ENCODE measurements at regions not wholly inside any gene's neighbourhood (a gene's known extent, or its start where the extent isn't known, plus 50 kb on each side); places are given as distances from the start of the nearest gene placed in this dataset.
"Not testable (repeated sequence)": the region's sequence is repeated elsewhere in the genome, so short reads cannot be mapped to it uniquely, and the experiment has no call there.

GRCh38 chr13:87138866-87139265 lies 532.3 kb upstream of the SLITRK5 start:
- ATAC-seq = no peak
- no peak for DNase-seq
- H3K27me3 Mint-ChIP-seq (ENCODE audit: low read depth) = no peaks in the 10 kb centered on the region
- no peaks in the 10 kb centered on the region for H3K36me3 Mint-ChIP-seq (ENCODE audit: insufficient read depth)
- no peaks in the 10 kb centered on the region for H3K4me1 Mint-ChIP-seq (ENCODE audit: low read depth)
- H3K4me3 Mint-ChIP-seq = no peak overlapping the region
- H3K9me3 Mint-ChIP-seq = peaks cover 19% of the 10 kb centered on the region

DNA sequence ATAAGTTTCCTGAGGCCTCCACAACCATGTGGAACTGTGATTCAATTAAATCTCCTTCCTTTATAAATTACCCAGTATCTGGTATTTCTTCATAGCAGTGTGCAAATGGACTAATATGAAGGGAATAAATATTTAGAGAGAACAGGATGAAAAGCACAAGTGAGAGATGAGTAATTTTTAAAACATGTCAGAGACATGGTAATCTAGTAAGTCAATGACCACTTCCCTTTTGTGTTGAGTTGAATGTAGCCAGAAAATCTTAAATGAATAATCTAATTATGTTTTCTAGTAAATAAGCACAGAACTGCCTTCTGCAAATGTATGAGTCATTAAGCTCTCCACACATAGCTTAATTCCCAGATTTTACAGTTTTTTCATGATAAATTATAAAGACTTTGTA lies 524.1 kb upstream of the SLITRK5 start:
- no peak for ATAC-seq
- no peaks in the 10 kb centered on the region for H3K36me3 Mint-ChIP-seq (ENCODE audit: insufficient read depth)
- peaks cover 9% of the 10 kb centered on the region for H3K9me3 Mint-ChIP-seq
- no peaks in the 10 kb centered on the region for H3K27me3 Mint-ChIP-seq (ENCODE audit: low read depth)
- no peak overlapping the region for H3K4me3 Mint-ChIP-seq
- DNase-seq = no peak
- no peaks in the 10 kb centered on the region for H3K4me1 Mint-ChIP-seq (ENCODE audit: low read depth)

GRCh38 chr13:87153371-87153770 lies 517.8 kb upstream of the SLITRK5 start:
- DNase-seq = no peak

GRCh38 chr13:87166348-87166747 lies 504.8 kb upstream of the SLITRK5 start:
- Mint-ChIP-seq H3K4me1 (ENCODE audit: low read depth) (no peaks in the 10 kb centered on the region), H3K27me3 (ENCODE audit: low read depth) (no peaks in the 10 kb centered on the region), H3K9me3 (peaks cover 25% of the 10 kb centered on the region), H3K4me3 (no peak overlapping the region), H3K36me3 (ENCODE audit: insufficient read depth) (no peaks in the 10 kb centered on the region)
- ATAC-seq (no peak), DNase-seq (no peak)

More at GRCh38 chr13:87153371-87153770, 517.8 kb upstream of the SLITRK5 start:
- Mint-ChIP-seq H3K27me3 (ENCODE audit: low read depth) (no peaks in the 10 kb centered on the region), H3K4me1 (ENCODE audit: low read depth) (no peaks in the 10 kb centered on the region), H3K36me3 (ENCODE audit: insufficient read depth) (no peaks in the 10 kb centered on the region), H3K9me3 (peaks cover 7% of the 10 kb centered on the region), H3K4me3 (no peak overlapping the region)
- ATAC-seq = no peak

GRCh38 chr13:87168390-87168789 lies 502.8 kb upstream of the SLITRK5 start:
- no peaks in the 10 kb centered on the region for H3K27me3 Mint-ChIP-seq (ENCODE audit: low read depth)
- ATAC-seq = no peak
- peaks cover 21% of the 10 kb centered on the region for H3K9me3 Mint-ChIP-seq
- H3K36me3 Mint-ChIP-seq (ENCODE audit: insufficient read depth) = no peaks in the 10 kb centered on the region
- no peak overlapping the region for H3K4me3 Mint-ChIP-seq
- DNase-seq = no peak
- H3K4me1 Mint-ChIP-seq (ENCODE audit: low read depth) = no peaks in the 10 kb centered on the region

DNA sequence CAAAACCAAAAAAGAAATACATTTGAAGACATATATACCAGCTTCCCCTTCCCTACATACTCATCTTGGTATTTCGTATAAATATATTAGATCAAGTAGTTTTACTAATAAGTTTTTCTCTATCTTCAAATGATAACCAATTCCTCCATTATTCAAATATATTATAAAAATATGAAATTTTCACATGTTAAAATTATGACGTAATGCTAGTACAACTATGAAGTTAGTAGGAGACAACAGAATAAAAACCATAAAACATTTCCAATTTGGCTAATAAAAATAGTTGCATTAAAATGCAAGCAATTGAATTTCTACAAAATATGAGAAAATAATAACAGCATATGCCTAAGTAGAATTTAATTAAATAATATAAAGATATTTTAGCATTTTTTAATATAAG lies 501.8 kb upstream of the SLITRK5 start:
- H3K36me3 Mint-ChIP-seq (ENCODE audit: insufficient read depth) = no peaks in the 10 kb centered on the region
- H3K4me3 Mint-ChIP-seq = no peak overlapping the region
- no peaks in the 10 kb centered on the region for H3K27me3 Mint-ChIP-seq (ENCODE audit: low read depth)
- no peak for DNase-seq
- peaks cover 21% of the 10 kb centered on the region for H3K9me3 Mint-ChIP-seq
- no peak for ATAC-seq
- H3K4me1 Mint-ChIP-seq (ENCODE audit: low read depth) = no peaks in the 10 kb centered on the region

DNA sequence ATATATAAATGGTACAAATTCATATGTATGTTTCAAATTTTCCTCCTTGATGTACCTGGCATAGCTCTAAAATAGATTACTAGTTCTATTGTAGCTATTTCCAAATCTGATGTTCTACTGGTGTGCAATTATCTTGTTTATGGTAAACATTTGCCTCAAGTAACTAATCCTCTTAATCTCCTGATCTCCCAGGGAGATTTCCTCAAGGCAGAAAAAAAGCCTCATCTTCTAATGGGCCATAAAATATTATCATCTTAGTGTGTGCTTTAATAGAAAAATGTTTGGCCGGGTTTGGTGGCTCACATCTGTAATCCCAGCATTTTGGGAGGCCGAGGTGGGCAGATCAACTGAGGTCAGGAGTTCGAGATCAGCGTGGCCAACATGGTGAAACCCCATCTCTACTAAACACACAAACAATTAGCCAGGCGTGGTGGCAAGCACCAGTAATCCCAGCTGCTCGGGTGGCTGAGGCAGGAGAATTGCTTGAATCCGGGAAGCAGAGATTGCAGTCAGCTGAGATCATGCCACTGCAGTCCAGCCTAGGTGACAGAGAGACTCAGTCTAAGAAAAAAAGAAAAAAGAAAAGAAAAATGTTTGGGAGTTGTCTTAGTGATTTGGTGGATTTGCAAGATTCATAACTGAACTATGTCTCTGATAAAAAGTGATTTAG lies 498.9 kb upstream of the SLITRK5 start:
- no peak for DNase-seq
- H3K36me3 Mint-ChIP-seq (ENCODE audit: insufficient read depth) = no peaks in the 10 kb centered on the region
- H3K4me3 Mint-ChIP-seq = no peak overlapping the region
- peaks cover 20% of the 10 kb centered on the region for H3K9me3 Mint-ChIP-seq
- no peaks in the 10 kb centered on the region for H3K4me1 Mint-ChIP-seq (ENCODE audit: low read depth)
- H3K27me3 Mint-ChIP-seq (ENCODE audit: low read depth) = no peaks in the 10 kb centered on the region
- no peak for ATAC-seq

DNA sequence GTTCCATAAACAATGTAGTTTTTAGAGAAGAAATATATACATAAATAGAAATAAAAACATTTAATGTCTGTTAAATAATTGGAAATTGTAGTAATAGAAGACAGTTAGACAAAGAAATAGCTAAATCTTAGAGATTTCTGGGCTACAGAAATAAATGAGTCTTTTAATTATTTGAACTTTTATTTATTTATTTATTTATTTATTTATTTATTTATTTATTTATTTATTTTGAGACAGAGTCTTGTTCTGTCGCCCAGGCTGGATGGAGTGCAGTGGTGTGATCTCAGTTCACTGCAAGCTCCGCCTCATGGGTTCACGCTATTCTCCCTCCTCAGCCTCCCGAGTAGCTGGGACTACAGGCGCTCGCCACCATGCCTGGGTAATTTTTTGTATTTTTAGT lies 486.0 kb upstream of the SLITRK5 start:
- not testable (repeated sequence) for H3K27me3 Mint-ChIP-seq (ENCODE audit: low read depth); H3K36me3 Mint-ChIP-seq (ENCODE audit: insufficient read depth); DNase-seq; ATAC-seq; H3K4me1 Mint-ChIP-seq (ENCODE audit: low read depth); H3K4me3 Mint-ChIP-seq
- peaks cover 13% of the 10 kb centered on the region for H3K9me3 Mint-ChIP-seq

DNA sequence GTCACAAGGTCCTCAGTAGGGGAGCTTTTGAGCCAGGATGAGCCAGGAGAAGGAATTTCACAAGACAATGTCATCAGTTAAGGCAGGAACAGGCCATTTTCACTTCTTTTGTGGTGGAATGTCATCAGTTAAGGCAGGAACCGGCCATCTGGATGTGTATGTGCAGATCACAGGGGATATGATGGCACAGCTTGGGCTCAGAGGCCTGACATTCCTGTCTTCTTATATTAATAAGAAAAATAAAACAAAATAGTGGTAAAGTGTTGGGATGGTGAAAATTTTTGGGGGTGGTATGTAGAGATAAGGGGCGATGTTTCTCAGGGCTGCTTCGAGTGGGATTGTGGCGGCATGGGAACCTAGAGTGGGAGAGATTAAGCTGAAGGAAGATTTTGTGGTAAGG lies 484.5 kb upstream of the SLITRK5 start:
- not testable (repeated sequence) for DNase-seq; ATAC-seq; H3K4me3 Mint-ChIP-seq; H3K27me3 Mint-ChIP-seq (ENCODE audit: low read depth); H3K36me3 Mint-ChIP-seq (ENCODE audit: insufficient read depth); H3K4me1 Mint-ChIP-seq (ENCODE audit: low read depth)
- peaks cover 23% of the 10 kb centered on the region for H3K9me3 Mint-ChIP-seq

- not testable (repeated sequence) for H3K27me3 Mint-ChIP-seq (ENCODE audit: low read depth); H3K4me1 Mint-ChIP-seq (ENCODE audit: low read depth); H3K9me3 Mint-ChIP-seq; DNase-seq; ATAC-seq; H3K36me3 Mint-ChIP-seq (ENCODE audit: insufficient read depth); H3K4me3 Mint-ChIP-seq
Measured at GRCh38 chr13:87191485-87191884, 479.7 kb upstream of the SLITRK5 start.

DNA sequence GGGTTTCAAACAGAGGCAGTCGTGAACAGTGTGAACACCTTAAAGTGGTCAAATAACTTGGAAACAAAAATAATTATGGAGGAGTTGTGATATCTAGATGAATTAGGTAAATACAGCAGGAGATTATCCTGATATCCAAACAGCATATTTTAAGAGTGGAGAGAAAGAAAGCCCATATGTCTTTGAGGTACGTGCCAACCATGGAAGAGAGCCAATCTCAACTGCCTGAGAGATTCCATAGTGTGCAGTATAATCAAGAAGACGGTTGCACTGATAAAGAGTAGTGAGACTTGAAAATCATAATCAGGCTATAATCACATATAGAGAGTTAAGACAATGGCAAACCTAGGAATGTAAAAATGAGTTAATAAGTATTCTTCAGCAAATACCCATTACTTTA lies 472.8 kb upstream of the SLITRK5 start:
- H3K27me3 Mint-ChIP-seq (ENCODE audit: low read depth) = no peaks in the 10 kb centered on the region
- ATAC-seq (no peak), DNase-seq (no peak)
- no peaks in the 10 kb centered on the region for H3K4me1 Mint-ChIP-seq (ENCODE audit: low read depth)
- no peaks in the 10 kb centered on the region for H3K36me3 Mint-ChIP-seq (ENCODE audit: insufficient read depth)
- H3K4me3 Mint-ChIP-seq = no peak overlapping the region
- no peaks in the 10 kb centered on the region for H3K9me3 Mint-ChIP-seq

GRCh38 chr13:87206708-87207107 lies 464.5 kb upstream of the SLITRK5 start:
- ATAC-seq (no peak), DNase-seq (no peak)
- Mint-ChIP-seq H3K4me1 (ENCODE audit: low read depth) (no peaks in the 10 kb centered on the region), H3K4me3 (no peak overlapping the region), H3K9me3 (peaks cover 6% of the 10 kb centered on the region), H3K36me3 (ENCODE audit: insufficient read depth) (no peaks in the 10 kb centered on the region), H3K27me3 (ENCODE audit: low read depth) (no peaks in the 10 kb centered on the region)

DNA sequence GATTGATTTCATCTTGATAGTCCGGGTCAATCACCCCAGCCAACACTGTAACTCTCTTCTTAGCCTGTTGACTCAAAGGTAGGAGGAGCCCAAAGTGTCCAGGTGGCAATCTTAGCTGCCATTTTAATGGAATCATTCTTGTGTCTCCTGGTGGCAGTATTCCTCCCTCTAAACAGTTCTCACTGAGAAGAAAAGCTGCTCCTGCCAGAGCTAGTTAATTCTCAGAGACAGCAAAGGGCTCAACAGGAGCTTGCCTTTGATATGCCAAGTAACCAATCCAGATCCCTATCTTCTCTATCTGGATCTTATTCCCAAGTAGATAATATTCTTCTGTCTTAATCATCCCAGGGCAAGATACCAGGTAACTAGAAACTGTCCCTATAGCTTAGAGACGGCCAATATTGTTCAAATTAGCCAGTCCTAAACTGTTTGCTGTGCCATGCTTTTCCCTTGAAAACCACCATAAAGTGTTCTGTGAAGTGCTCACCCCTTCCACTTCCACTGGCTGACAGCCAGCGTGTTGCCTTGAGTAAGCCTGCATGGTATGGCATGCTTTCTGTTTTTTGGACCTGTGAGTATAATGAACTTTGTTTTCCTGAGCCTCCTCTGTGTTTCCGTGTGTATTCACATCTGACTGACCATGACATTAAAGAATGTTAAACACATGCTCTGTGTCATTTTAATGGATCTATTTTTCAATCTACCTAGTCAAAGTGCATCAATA lies 463.7 kb upstream of the SLITRK5 start:
- DNase-seq (no peak), ATAC-seq (no peak)
- Mint-ChIP-seq H3K36me3 (ENCODE audit: insufficient read depth) (no peaks in the 10 kb centered on the region), H3K9me3 (peaks cover 6% of the 10 kb centered on the region), H3K4me3 (no peak overlapping the region), H3K4me1 (ENCODE audit: low read depth) (no peaks in the 10 kb centered on the region), H3K27me3 (ENCODE audit: low read depth) (no peaks in the 10 kb centered on the region)

- Mint-ChIP-seq H3K9me3 (peaks cover 6% of the 10 kb centered on the region), H3K27me3 (ENCODE audit: low read depth) (no peaks in the 10 kb centered on the region)
Measured at GRCh38 chr13:87208636-87209035, 462.5 kb upstream of the SLITRK5 start.

DNA sequence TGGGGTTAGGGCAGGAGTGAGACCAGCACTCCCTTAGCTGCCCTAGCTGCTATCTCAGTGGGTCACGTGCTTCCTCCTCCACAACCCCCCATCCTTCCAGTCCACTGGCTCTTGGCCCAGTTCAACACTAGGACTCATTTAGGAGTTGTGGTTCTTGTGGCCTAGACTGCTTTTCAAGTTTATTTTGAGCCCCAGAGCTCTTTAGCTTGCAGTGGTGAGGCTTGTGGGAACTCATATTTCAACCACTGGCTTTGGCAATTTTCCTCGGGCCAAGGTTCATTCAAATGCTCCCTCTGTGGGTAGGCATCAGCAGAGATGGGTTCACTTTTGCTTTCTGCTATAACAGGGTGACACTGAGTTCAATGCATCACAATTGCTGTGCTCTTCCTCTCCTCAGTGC lies 436.2 kb upstream of the SLITRK5 start:
- H3K9me3 Mint-ChIP-seq = peaks cover 49% of the 10 kb centered on the region
- H3K36me3 Mint-ChIP-seq (ENCODE audit: insufficient read depth) = no peaks in the 10 kb centered on the region
- no peaks in the 10 kb centered on the region for H3K27me3 Mint-ChIP-seq (ENCODE audit: low read depth)

More at GRCh38 chr13:87208636-87209035, 462.5 kb upstream of the SLITRK5 start:
- ATAC-seq (no peak), DNase-seq (no peak)
- no peaks in the 10 kb centered on the region for H3K36me3 Mint-ChIP-seq (ENCODE audit: insufficient read depth)
- H3K4me1 Mint-ChIP-seq (ENCODE audit: low read depth) = no peaks in the 10 kb centered on the region
- no peak overlapping the region for H3K4me3 Mint-ChIP-seq

More for the DNA sequence above, 436.2 kb upstream of the SLITRK5 start:
- Mint-ChIP-seq H3K4me3 (no peak overlapping the region), H3K4me1 (ENCODE audit: low read depth) (no peaks in the 10 kb centered on the region)
- no peak for DNase-seq
- no peak for ATAC-seq

Data from activated T-cell treated with anti-CD3 and anti-CD28 coated beads, Interleukin-2, amount 50 U/mL, for 4 hours (primary cell).